Activated CD4-positive, alpha-beta T cell treated with anti-CD3 and anti-CD28 coated beads, Interleukin-2, amount 10 ng/mL, durations not matched to agents 24 days and 14 days (primary cell): ENCODE measurements at regions not wholly inside any gene's neighbourhood (a gene's known extent, or its start where the extent isn't known, plus 50 kb on each side); places are given as distances from the start of the nearest gene placed in this dataset.

Experiments used
- DNase-seq: peaks from one replicate; pipeline ENCODE4 v3.0.0; 2022
- H3K27ac Mint-ChIP-seq: one replicate; pipeline ENCODE4 v1.8.0; 2022; ENCODE audit warnings: mild to moderate bottlenecking, mixed read lengths
- H3K27me3 Mint-ChIP-seq: one replicate; pipeline ENCODE4 v1.8.0; 2022; ENCODE audit warnings: mixed read lengths
- H3K36me3 Mint-ChIP-seq: one replicate; pipeline ENCODE4 v1.8.0; 2022; ENCODE audit warnings: low read depth, mild to moderate bottlenecking, mixed read lengths
- H3K4me1 Mint-ChIP-seq: one replicate; pipeline ENCODE4 v1.8.0; 2021; ENCODE audit warnings: mixed read lengths
- H3K4me3 Mint-ChIP-seq: one replicate; pipeline ENCODE4 v1.8.0; 2022; ENCODE audit warnings: mild to moderate bottlenecking, moderate library complexity, mixed read lengths
- H3K9me3 Mint-ChIP-seq: one replicate; pipeline ENCODE4 v1.8.0; 2021; ENCODE audit warnings: mixed read lengths
- intact Hi-C: fragments of 100-400 bp; cut with micrococcal nuclease; formaldehyde crosslinking; loops from one replicate; pipeline ENCODE4 v1.15.1; 2023

DNA sequence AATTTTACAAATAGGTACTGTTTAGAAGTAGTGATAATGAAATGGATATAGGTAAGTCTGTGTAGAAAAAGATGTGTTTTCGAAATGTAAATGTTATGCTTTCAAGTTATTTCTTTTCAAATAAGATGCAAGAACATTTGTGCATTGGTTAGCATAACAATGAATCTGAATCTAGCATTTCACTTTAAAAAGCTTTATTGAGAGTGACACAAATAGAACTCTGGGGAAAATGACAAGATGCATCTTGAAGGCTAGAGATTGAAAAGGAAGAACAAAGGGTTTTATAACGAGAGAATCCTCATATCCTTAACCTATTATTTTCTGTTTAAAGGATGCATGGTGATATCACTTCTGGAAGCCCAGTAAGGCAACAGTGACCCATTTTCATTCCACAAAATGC lies 639.9 kb upstream of the PTCHD4 start:
- no peak for DNase-seq
- no peak overlapping the region for H3K4me3 Mint-ChIP-seq
- H3K27ac Mint-ChIP-seq = no peak overlapping the region
- peaks cover 3% of the 10 kb centered on the region for H3K9me3 Mint-ChIP-seq
- H3K4me1 Mint-ChIP-seq = no peaks in the 10 kb centered on the region
- intact Hi-C loops = no loop called here
- no peaks in the 10 kb centered on the region for H3K27me3 Mint-ChIP-seq
- H3K36me3 Mint-ChIP-seq = no peaks in the 10 kb centered on the region

DNA sequence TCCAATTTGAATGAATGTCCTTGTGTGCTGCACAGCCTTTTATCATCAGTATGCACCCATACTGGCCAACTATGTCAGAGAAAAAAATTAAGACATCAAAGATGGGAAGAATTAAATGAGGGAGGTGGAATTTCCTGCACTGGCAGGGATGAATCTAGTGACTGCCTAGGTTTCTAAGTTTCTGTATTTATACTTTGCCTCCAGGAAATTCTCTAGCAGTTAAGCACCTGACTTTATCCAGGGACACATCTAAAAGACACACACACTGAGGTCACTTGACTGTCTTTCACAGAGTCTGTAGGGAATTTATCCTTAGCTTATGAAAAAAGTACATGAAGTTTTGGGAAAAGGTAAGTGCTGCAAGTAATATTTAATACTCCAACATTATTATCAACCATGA lies 636.5 kb upstream of the PTCHD4 start:
- Mint-ChIP-seq H3K36me3 (no peaks in the 10 kb centered on the region), H3K27ac (no peak overlapping the region), H3K27me3 (no peaks in the 10 kb centered on the region), H3K9me3 (peaks cover 2% of the 10 kb centered on the region), H3K4me3 (no peak overlapping the region), H3K4me1 (no peaks in the 10 kb centered on the region)
- intact Hi-C loops = no loop called here
- DNase-seq = no peak

DNA sequence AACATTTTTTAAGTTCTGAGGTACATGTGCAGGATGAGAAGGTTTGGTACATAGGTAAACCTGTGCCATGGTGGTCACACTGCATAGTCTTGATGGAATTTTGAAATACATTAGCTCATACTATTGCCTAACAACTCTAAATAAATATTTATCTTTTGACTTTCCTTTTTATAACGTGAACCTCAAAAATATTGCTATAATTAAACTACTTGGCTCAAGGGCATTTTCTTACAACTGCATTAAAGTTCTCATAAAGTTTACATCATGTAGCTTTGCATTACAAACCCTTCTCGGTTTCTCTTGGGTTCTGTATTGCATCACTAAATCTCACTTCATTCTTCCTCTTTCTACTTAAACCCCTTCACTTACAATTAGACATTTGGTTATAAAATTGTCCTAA lies 636.0 kb upstream of the PTCHD4 start:
- no peaks in the 10 kb centered on the region for H3K9me3 Mint-ChIP-seq
- H3K27ac Mint-ChIP-seq = no peak overlapping the region
- no peak for DNase-seq
- intact Hi-C loops = no loop called here
- H3K4me3 Mint-ChIP-seq = no peak overlapping the region
- no peaks in the 10 kb centered on the region for H3K4me1 Mint-ChIP-seq
- H3K36me3 Mint-ChIP-seq = no peaks in the 10 kb centered on the region
- H3K27me3 Mint-ChIP-seq = no peaks in the 10 kb centered on the region

DNA sequence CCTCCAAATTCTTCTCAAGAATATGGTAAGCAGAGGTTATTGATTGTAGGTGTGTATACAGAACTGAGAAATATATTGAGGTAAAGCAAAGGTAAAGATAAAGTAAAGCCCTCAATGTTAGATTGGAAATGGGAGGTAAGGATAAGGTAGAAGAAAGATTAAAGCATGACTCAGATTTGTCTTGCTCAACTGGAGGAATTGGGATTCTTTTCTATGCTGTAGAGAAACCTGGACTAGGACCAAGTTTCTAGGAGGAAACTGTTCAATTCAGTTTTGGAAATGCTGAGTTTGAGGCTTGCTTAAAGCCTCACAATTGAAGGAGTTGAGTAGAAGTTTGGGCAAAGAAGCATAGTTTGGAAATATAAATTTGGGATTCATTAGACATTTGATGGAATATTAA lies 634.0 kb upstream of the PTCHD4 start:
- no peak overlapping the region for H3K27ac Mint-ChIP-seq
- no peaks in the 10 kb centered on the region for H3K9me3 Mint-ChIP-seq
- no peak overlapping the region for H3K4me3 Mint-ChIP-seq
- H3K36me3 Mint-ChIP-seq = no peaks in the 10 kb centered on the region
- H3K4me1 Mint-ChIP-seq = no peaks in the 10 kb centered on the region
- intact Hi-C loops = no loop called here
- no peak for DNase-seq
- no peaks in the 10 kb centered on the region for H3K27me3 Mint-ChIP-seq

DNA sequence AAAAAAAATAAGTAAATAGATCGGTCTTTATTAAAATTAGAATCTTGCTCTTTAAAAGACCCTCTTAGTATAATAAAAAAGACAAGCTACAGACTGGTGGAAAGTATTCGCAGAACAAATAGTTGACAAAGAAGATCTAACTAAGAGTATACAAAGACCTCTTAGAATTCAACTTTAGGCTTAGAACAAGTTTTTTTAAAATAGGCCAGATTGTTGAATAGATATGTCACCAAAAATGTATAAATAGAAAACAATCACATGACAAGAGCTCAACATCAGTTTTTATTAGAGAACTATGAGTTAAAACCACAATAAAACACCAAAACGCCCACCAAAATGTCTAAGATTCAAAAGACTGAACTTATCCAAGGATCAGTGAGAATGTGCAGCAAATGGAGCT lies 632.7 kb upstream of the PTCHD4 start:
- Mint-ChIP-seq H3K36me3 (no peaks in the 10 kb centered on the region), H3K4me3 (no peak overlapping the region), H3K27me3 (no peaks in the 10 kb centered on the region), H3K27ac (no peak overlapping the region), H3K4me1 (no peaks in the 10 kb centered on the region), H3K9me3 (no peaks in the 10 kb centered on the region)
- DNase-seq = no peak
- intact Hi-C loops = no loop called here

DNA sequence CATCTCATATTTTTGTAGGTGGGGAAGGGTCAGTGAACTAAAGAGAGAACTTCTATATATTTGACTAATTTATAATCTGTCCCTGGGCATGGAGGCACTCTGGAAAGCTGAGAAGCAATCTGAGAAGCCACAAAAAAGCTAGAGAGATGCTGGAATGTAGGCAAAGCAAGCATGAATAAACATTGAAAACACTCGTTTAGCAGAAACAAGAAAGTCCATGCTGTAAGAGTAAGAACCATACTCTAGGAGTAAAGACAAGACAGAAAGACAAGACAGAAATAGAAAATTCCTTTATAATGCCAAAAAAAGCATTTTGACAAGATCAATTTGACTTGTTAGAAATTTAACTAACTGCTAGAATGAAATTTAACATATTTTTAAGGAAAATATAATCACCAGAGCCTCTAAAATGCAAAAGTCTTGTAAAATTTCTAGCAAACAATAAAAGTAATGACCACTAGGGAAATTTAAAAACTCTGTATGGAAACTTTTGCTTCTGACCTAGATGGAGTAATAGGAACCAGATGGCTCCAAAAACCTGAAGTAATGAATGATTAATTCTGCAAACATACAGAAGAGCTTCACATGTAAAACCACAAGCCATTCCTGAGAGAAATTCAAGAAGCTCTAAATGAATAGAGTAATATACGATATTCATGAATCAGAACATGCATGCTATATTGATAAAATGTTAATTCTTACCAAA lies 625.7 kb upstream of the PTCHD4 start:
- Mint-ChIP-seq H3K27me3 (no peaks in the 10 kb centered on the region), H3K36me3 (no peaks in the 10 kb centered on the region), H3K4me3 (no peak overlapping the region), H3K27ac (no peak overlapping the region), H3K9me3 (no peaks in the 10 kb centered on the region), H3K4me1 (no peaks in the 10 kb centered on the region)
- DNase-seq = no peak
- intact Hi-C loops = no loop called here

DNA sequence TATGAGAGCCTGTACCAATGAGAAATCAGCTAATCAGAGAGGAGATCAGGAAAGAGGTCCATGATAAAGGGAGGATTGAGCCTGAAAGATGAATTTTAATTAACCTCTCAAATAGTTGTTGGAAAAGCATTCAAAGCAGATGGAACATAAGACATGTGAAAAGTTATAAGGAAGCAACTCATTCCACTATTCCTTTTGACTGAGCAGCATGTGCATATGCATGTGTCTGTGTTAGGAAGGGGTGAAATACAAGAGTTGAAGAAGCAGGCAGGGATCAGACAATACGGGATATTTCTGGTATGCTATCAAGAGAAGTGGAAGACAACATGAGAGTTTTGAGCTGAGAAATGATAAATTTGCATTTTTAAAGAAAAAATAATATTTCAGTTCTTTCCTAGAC lies 624.8 kb upstream of the PTCHD4 start:
- no peaks in the 10 kb centered on the region for H3K4me1 Mint-ChIP-seq
- no peak for DNase-seq
- no peak overlapping the region for H3K27ac Mint-ChIP-seq
- H3K36me3 Mint-ChIP-seq = no peaks in the 10 kb centered on the region
- intact Hi-C loops = no loop called here
- no peak overlapping the region for H3K4me3 Mint-ChIP-seq
- no peaks in the 10 kb centered on the region for H3K9me3 Mint-ChIP-seq
- H3K27me3 Mint-ChIP-seq = no peaks in the 10 kb centered on the region

DNA sequence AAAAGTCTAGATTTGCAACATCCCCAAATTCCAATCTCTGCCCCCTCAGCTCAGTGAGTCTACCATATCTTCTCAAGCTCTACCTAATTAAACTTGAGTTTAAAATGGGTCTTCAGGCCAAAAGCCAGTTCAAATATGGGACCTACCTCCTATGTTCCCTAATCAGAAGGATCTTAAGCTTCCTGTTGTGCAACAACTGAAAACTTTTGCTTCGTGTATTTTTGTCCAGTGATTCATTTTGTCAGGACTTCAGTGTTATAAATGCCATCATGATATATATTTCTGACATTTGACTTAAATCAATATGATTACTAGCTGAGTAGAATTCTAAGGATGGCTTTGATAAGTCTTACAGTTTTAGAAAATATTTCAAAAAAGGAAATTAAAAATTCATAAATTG lies 622.6 kb upstream of the PTCHD4 start:
- Mint-ChIP-seq H3K9me3 (no peaks in the 10 kb centered on the region), H3K4me3 (no peak overlapping the region), H3K36me3 (no peaks in the 10 kb centered on the region), H3K27me3 (no peaks in the 10 kb centered on the region), H3K27ac (no peak overlapping the region), H3K4me1 (no peaks in the 10 kb centered on the region)
- DNase-seq = no peak
- intact Hi-C loops = no loop called here

DNA sequence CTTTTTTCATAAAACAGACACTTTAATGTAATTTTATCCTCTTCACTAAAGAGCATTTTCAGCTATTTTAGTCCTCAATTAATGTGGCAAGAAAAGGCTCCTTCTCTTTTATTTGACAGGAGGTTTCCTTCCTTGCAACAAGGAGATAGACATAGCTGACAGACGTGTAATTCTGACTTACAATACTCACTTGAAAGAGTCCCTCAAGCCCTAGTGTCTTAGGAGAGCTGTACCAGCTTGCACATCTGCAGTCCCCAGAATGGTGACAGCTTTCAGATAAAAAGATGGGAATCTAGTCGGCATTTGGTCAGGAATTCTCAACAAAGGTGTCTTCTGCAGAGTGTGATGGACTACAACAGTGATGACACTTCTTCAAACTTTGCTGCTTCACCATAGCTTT lies 603.7 kb upstream of the PTCHD4 start:
- Mint-ChIP-seq H3K27ac (no peak overlapping the region), H3K4me1 (no peaks in the 10 kb centered on the region), H3K27me3 (no peaks in the 10 kb centered on the region), H3K9me3 (peaks cover under 1% of the 10 kb centered on the region), H3K36me3 (no peaks in the 10 kb centered on the region), H3K4me3 (no peak overlapping the region)
- intact Hi-C loops = no loop called here
- DNase-seq = no peak

DNA sequence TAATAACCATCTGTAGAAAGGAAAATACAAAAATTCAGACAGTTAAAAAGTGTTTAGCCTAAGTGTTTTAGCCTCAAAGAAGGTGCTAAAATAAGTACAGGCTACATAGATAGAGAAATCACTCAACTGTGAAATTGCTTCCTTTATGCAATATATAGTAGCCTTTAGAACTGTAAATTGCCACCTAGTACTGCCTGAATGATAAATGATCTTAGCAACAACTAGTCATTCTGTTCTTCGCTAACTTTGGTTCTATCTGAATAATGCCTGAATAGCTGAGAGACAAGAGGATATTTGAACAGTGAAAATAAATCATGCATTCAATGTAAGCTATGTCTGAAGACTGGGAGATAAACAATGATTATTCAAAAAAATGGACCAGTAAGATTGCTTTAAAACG lies 603.3 kb upstream of the PTCHD4 start:
- Mint-ChIP-seq H3K27me3 (no peaks in the 10 kb centered on the region), H3K27ac (no peak overlapping the region), H3K4me3 (no peak overlapping the region), H3K36me3 (no peaks in the 10 kb centered on the region), H3K9me3 (no peaks in the 10 kb centered on the region), H3K4me1 (no peaks in the 10 kb centered on the region)
- DNase-seq = no peak
- intact Hi-C loops = no loop called here

DNA sequence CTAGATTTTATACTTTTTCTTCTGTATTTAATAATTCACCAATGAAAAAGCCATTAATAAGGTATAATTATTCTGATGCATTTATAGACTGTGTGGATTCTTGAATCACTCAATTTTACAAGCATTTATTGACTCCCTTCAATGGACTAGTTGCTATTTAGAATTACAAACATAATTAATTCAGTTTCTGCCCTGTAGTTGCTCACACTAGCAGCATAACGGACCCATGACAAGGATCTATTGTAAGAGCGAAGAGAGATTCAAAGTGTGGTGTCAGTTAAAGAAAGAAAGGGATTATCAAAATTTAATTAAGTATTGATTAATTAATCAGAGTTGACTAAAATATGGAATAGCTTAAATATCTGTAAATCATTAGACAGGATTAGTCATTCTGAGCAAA lies 602.6 kb upstream of the PTCHD4 start:
- intact Hi-C loops = no loop called here
- no peak for DNase-seq
- Mint-ChIP-seq H3K36me3 (no peaks in the 10 kb centered on the region), H3K27me3 (no peaks in the 10 kb centered on the region), H3K4me3 (no peak overlapping the region), H3K27ac (no peak overlapping the region), H3K9me3 (no peaks in the 10 kb centered on the region), H3K4me1 (no peaks in the 10 kb centered on the region)

DNA sequence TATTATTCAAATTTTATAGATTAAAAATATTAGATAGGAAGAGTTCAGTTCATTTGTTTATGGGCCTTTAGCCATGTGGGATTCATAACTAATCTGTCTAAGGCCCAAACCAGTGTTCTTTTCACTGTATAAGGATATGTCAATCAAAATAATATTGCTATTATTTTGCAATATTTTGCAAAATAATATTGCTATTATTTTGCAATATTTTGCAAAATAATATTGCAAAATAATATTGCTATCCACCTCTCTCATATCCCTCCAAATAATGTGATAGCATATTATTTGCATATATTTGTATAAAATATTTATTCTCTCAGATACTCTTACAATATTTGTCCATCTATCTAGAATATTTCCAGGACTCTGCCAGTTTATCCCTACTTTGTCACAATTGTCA lies 595.3 kb upstream of the PTCHD4 start:
- intact Hi-C loops = no loop called here
- Mint-ChIP-seq H3K4me3 (no peak overlapping the region), H3K9me3 (peaks cover 10% of the 10 kb centered on the region), H3K4me1 (no peaks in the 10 kb centered on the region), H3K27ac (no peak overlapping the region), H3K27me3 (no peaks in the 10 kb centered on the region), H3K36me3 (no peaks in the 10 kb centered on the region)
- no peak for DNase-seq

DNA sequence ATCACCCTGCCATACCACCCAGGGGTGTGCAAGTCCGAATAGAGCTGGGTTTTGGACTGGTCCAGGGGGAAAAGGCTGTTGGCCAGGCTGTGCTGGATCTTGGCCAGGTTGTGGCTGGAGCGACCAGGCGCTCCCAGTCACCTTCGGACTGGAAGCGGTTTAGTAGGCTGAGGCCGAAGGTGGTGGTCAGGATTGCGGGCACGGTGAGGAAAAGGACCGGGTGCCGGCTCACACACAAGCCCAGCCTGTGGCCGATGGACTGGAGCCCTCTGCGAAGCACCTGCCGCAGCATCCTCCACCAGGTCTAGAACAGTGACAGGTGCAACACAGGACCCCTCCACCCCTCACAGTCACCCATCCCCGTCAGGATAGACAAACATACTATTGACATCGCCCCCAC lies 590.6 kb upstream of the PTCHD4 start:
- Mint-ChIP-seq H3K4me1 (no peaks in the 10 kb centered on the region), H3K27me3 (no peaks in the 10 kb centered on the region), H3K4me3 (no peak overlapping the region), H3K27ac (no peak overlapping the region), H3K36me3 (no peaks in the 10 kb centered on the region), H3K9me3 (peaks cover 17% of the 10 kb centered on the region)
- intact Hi-C loops = no loop called here
- DNase-seq = no peak

DNA sequence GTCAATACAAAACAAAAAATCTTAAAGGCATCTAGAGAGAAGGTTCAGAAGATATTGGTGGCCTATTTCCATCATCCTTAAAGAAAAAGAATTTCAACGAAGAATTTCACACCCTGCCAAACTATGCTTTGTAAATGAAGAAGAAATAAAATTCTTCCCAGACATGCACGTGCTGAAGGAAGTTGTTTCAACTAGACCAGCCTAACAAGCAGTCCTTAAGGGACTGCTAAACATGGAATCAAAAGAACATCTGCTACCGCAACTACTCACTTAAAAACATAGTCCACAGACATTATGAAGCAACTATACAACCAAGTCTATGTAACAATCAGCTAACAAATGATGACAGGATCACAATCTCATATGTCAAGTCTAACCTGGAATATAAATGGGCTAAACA lies 584.9 kb upstream of the PTCHD4 start:
- intact Hi-C loops = no loop called here
- Mint-ChIP-seq H3K36me3 (no peaks in the 10 kb centered on the region), H3K4me3 (no peak overlapping the region), H3K9me3 (peaks cover 10% of the 10 kb centered on the region), H3K27me3 (no peaks in the 10 kb centered on the region), H3K4me1 (no peaks in the 10 kb centered on the region), H3K27ac (no peak overlapping the region)
- no peak for DNase-seq

DNA sequence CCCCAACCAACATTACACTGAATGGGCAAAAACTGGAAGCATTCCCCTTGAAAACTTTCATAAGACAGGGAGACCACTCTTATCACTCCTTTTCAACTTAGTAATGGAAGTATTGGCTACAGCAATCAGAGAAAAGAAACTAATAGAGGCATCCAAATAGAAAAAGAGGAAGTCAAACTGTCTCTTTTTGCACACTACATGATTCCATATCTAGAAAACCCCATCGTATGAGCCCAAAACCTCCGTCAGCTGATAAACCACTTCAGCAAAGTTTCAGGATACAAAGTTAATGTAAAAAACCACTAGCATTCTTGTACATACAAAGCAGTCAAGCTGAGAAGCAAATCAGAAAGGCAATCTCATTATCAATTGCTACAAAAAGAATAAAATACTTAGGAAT lies 580.4 kb upstream of the PTCHD4 start:
- H3K9me3 Mint-ChIP-seq = peaks cover 20% of the 10 kb centered on the region
- H3K4me3 Mint-ChIP-seq = no peak overlapping the region
- no peak overlapping the region for H3K27ac Mint-ChIP-seq
- H3K36me3 Mint-ChIP-seq = no peaks in the 10 kb centered on the region
- intact Hi-C loops = no loop called here
- H3K27me3 Mint-ChIP-seq = no peaks in the 10 kb centered on the region
- H3K4me1 Mint-ChIP-seq = no peaks in the 10 kb centered on the region
- no peak for DNase-seq
